MM.1S (cell line): ENCODE measurements at regions not wholly inside any gene's neighbourhood (a gene's known extent, or its start where the extent isn't known, plus 50 kb on each side); places are given as distances from the start of the nearest gene placed in this dataset.
A peak's percentile ranks its signal among the peaks of the same experiment; 100 is the strongest.

ENCODE experiments used
- DNase-seq: peaks from one replicate; pipeline ENCODE4 v3.0.0-alpha.2; 2015
- H2AFZ ChIP-seq: fragments of 300-600 bp; sonication (generic); 2 replicates; pipeline ENCODE4 v1.6.0; 2016; ENCODE audit warnings: antibody characterized with exemption, low read length
- H3F3A ChIP-seq: fragments of 300-600 bp; sonication (generic); 2 replicates; pipeline ENCODE4 v1.6.1; 2016; ENCODE audit warnings: mild to moderate bottlenecking, antibody characterized with exemption, low read length, moderate library complexity, mixed read lengths; ENCODE audit not compliant: insufficient read depth
- H3K27ac ChIP-seq: fragments of 300-600 bp; sonication (generic); 2 replicates; pipeline ENCODE4 v1.5.1; 2016; ENCODE audit warnings: mild to moderate bottlenecking, low read length
- H3K27me3 ChIP-seq: fragments of 300-600 bp; sonication (generic); replicated peaks from 2 replicates; pipeline ENCODE4 v1.6.0; 2016; ENCODE audit warnings: low read length; ENCODE audit not compliant: insufficient read depth
- H3K36me3 ChIP-seq: fragments of 300-600 bp; sonication (generic); replicated peaks from 2 replicates; pipeline ENCODE4 v1.6.1; 2016; ENCODE audit warnings: mild to moderate bottlenecking, low read length, mixed read lengths; ENCODE audit not compliant: insufficient read depth
- H3K4me1 ChIP-seq: fragments of 300-600 bp; sonication (generic); 2 replicates; pipeline ENCODE4 v1.6.1; 2016; ENCODE audit warnings: low read length, mixed read lengths
- H3K4me2 ChIP-seq: fragments of 300-600 bp; sonication (generic); 2 replicates; pipeline ENCODE4 v1.6.0; 2016; ENCODE audit warnings: low read depth, low read length
- H3K4me3 ChIP-seq: fragments of 300-600 bp; sonication (generic); 2 replicates; pipeline ENCODE4 v1.5.1; 2016; ENCODE audit warnings: low read length, mixed read lengths
- H3K79me2 ChIP-seq: fragments of 300-600 bp; sonication (generic); 2 replicates; pipeline ENCODE4 v1.6.1; 2016; ENCODE audit warnings: mixed run types, low read length, mixed read lengths
- H3K9ac ChIP-seq: fragments of 300-600 bp; sonication (generic); 2 replicates; pipeline ENCODE4 v1.6.1; 2016; ENCODE audit warnings: low read length, mixed read lengths
- H3K9me2 ChIP-seq: fragments of 300-600 bp; sonication (generic); replicated peaks from 2 replicates; pipeline ENCODE4 v1.6.1; 2016; ENCODE audit warnings: mild to moderate bottlenecking, low read length, mixed read lengths; ENCODE audit not compliant: insufficient read depth
- H3K9me3 ChIP-seq: fragments of 300-600 bp; sonication (generic); replicated peaks from 2 replicates; pipeline ENCODE4 v1.6.1; 2016; ENCODE audit warnings: mild to moderate bottlenecking, low read length, mixed read lengths; ENCODE audit not compliant: insufficient read depth
- H4K20me1 ChIP-seq: fragments of 300-600 bp; sonication (generic); 2 replicates; pipeline ENCODE4 v1.6.1; 2016; ENCODE audit warnings: mild to moderate bottlenecking, low read length, moderate library complexity, mixed read lengths; ENCODE audit not compliant: insufficient read depth
- EZH2 ChIP-seq: fragments of 300-600 bp; sonication (generic); optimal IDR thresholded peaks from 2 replicates; pipeline ENCODE3; 2017; ENCODE audit warnings: low read depth, mild to moderate bottlenecking, antibody characterized with exemption, low read length, mixed read lengths
- EZH2phosphoT487 ChIP-seq: fragments of 300-600 bp; sonication (generic); IDR thresholded peaks from 2 replicates; pipeline ENCODE4 v1.6.1; 2018; ENCODE audit warnings: antibody characterized with exemption, low read length
- TF ChIP-seq, protein P1 (sequence below): fragments of 300-600 bp; sonication (generic); IDR thresholded peaks from 2 replicates; pipeline ENCODE4 v1.5.1; 2016; ENCODE audit warnings: antibody characterized with exemption, low read length, mixed read lengths

DNA sequence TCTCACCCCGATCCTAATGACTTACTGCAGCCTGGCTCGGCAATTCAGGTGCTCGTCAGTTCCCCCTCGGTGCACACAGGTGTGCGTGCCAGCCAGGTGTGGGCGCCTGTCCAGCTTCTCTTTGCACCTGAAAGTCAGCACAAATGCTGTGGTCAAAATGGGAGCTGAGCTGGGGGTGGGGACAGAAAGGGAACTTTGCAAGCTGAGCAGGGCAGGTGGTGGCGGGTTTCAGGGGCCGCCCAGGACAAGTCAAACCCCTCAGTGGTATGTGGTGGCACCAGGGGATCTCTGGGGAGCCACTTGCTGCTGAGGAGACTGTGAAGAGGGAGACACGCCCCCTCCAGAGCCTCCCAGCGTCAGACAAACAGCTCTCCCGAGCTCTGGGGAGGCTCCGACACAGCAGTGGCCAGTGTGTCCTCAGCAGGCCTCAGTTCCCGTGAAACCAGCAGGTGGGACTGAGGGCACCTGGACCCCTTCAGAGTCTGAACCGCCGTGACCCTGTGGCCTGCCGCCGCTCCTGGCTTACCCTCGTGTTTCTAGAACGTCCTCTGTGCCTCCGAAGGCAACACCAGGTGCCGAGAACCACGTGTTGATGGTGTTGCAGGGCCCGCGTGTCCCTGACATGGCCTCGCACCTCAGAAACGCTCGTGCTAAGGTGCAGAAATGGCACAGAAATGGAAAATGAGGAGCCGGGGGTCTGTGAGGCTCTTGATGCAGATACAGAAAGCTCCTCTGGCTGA, 233.5 kb upstream of the TNRC6C start:
- DNase-seq = peak; percentile 99
- Histone ChIP-seq H3K4me2 (peak overlapping the region; percentile 62; the same call in 1 of the 2 replicates), H3K9ac (peak overlapping the region; percentile 64)

DNA sequence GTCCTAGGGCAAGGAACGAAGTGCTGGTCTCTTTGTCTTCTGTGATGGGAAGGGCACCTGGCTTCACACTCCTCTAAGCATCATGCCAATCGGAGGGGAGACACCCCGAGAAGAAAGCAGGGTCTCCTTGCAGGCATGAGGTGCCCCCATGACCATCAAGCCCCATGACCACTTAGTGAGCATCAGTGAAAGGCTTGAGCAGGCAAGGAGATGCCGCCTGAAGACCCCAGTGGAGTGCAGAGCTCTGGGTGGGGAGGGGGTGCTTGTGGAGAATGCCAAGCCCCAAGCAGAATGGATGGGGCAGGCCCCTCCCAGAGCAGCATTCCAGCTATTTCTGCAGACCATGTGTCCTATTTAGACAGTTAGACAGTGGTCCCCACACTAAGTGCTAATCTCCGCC, 232.7 kb upstream of the TNRC6C start:
- no peak overlapping the region for H3K9ac ChIP-seq
- no peak for DNase-seq
- H3K4me1 ChIP-seq = peaks cover 40% of the 10 kb centered on the region
- peak overlapping the region; percentile 95; the same call in 1 of the 2 replicates for H3K27ac ChIP-seq
- no peaks in the 10 kb centered on the region for H3K79me2 ChIP-seq
- no peaks in the 10 kb centered on the region for H3K36me3 ChIP-seq
- TF ChIP-seq, protein P1, sequence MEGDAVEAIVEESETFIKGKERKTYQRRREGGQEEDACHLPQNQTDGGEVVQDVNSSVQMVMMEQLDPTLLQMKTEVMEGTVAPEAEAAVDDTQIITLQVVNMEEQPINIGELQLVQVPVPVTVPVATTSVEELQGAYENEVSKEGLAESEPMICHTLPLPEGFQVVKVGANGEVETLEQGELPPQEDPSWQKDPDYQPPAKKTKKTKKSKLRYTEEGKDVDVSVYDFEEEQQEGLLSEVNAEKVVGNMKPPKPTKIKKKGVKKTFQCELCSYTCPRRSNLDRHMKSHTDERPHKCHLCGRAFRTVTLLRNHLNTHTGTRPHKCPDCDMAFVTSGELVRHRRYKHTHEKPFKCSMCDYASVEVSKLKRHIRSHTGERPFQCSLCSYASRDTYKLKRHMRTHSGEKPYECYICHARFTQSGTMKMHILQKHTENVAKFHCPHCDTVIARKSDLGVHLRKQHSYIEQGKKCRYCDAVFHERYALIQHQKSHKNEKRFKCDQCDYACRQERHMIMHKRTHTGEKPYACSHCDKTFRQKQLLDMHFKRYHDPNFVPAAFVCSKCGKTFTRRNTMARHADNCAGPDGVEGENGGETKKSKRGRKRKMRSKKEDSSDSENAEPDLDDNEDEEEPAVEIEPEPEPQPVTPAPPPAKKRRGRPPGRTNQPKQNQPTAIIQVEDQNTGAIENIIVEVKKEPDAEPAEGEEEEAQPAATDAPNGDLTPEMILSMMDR = no peak
- no peak for TF ChIP-seq EZH2
- TF ChIP-seq EZH2phosphoT487 = no peak
- H3K27me3 ChIP-seq = no peaks in the 10 kb centered on the region
- H3F3A ChIP-seq = peaks cover 29% of the 10 kb centered on the region
- H4K20me1 ChIP-seq = no peaks in the 10 kb centered on the region
- no peaks in the 10 kb centered on the region for H3K9me3 ChIP-seq
- H3K9me2 ChIP-seq = no peaks in the 10 kb centered on the region
- H2AFZ ChIP-seq = no peak overlapping the region
- no peak overlapping the region for H3K4me2 ChIP-seq
- no peak overlapping the region for H3K4me3 ChIP-seq

More for the DNA sequence above, 233.5 kb upstream of the TNRC6C start:
- Histone ChIP-seq H3K36me3 (no peaks in the 10 kb centered on the region), H3K79me2 (no peaks in the 10 kb centered on the region), H3K27ac (peak overlapping the region; percentile 95), H3F3A (peaks cover 29% of the 10 kb centered on the region), H2AFZ (peak overlapping the region; percentile 51), H3K9me3 (no peaks in the 10 kb centered on the region), H3K4me3 (0 out of 2 replicates have a peak overlapping the region, but pooled peaks have one; percentile 13), H4K20me1 (no peaks in the 10 kb centered on the region), H3K9me2 (no peaks in the 10 kb centered on the region), H3K27me3 (no peaks in the 10 kb centered on the region), H3K4me1 (peaks cover 39% of the 10 kb centered on the region)
- TF ChIP-seq, protein P1 = peak; percentile 29; the same call in 1 of the 2 replicates
- TF ChIP-seq EZH2 = no peak

DNA sequence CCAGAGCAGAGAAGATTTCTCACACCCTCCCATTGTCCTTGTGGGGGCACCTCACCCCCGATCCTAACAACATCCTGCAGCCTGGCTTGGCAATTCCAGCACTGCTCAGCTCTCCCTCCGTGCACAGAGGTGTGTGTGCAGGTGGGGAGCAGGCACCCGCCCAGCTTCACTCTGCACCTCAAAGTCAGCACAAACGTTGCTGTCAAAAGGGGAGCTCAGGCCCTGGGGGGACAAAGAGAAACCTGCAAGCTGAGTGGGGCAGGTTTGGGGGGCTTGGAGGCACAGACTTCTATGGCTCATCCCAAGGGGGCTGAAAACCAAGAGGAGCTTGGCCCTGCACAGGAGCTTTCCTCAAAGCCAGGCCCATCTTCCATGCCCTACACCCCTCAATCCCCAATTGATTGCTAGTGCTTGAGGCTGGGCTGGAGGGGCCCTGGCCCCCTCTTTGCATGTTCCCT, 231.9 kb upstream of the TNRC6C start:
- no peak overlapping the region for H2AFZ ChIP-seq
- H3F3A ChIP-seq = peaks cover 29% of the 10 kb centered on the region
- H3K4me1 ChIP-seq = peaks cover 40% of the 10 kb centered on the region
- H3K9me2 ChIP-seq = no peaks in the 10 kb centered on the region
- DNase-seq = no peak
- no peaks in the 10 kb centered on the region for H4K20me1 ChIP-seq
- H3K9me3 ChIP-seq = no peaks in the 10 kb centered on the region
- H3K79me2 ChIP-seq = no peaks in the 10 kb centered on the region
- H3K27ac ChIP-seq = no peak overlapping the region
- no peak overlapping the region for H3K4me3 ChIP-seq
- no peaks in the 10 kb centered on the region for H3K27me3 ChIP-seq
- no peak overlapping the region for H3K4me2 ChIP-seq
- TF ChIP-seq, protein P1 = no peak
- TF ChIP-seq EZH2 = no peak
- no peak for TF ChIP-seq EZH2phosphoT487
- no peaks in the 10 kb centered on the region for H3K36me3 ChIP-seq
- no peak overlapping the region for H3K9ac ChIP-seq
